WI38 (cell line): ENCODE measurements at regions not wholly inside any gene's neighbourhood (a gene's known extent, or its start where the extent isn't known, plus 50 kb on each side); places are given as distances from the start of the nearest gene placed in this dataset.
A peak's percentile ranks its signal among the peaks of the same experiment; 100 is the strongest.

Experiments used
- H3K4me3 ChIP-seq: 2 replicates; pipeline ENCODE4 v1.5.1; 2011; ENCODE audit warnings: low read depth, mild to moderate bottlenecking, control low read depth, low read length
- CTCF ChIP-seq: IDR thresholded peaks from 2 replicates; pipeline ENCODE4 v1.5.1; 2012; ENCODE audit warnings: low read depth, mild to moderate bottlenecking, control low read depth, low read length

DNA sequence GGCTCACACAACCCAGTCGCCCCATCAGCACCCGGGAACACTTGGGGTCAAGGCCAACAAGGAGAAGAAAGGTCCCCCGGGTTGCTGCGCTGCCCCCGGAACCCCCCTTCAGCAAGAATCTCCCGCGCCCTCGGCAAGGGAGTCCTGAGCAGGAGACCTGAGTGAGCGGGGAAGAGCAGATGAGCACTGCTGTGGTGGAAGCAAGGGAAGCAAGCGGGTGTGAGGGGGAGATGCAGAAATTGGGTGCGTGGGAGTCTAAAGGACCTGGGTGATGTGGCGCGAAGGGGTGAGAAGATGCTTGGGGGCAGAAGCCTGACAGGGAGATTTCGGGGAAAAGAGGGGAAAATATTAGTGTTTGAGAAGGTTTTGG is 105.5 kb upstream of the PRB2 start:
- no peak overlapping the region for H3K4me3 ChIP-seq
- no peak for TF ChIP-seq CTCF

- TF ChIP-seq CTCF, result no peak
- H3K4me3 ChIP-seq, result no peak overlapping the region
These were observed 113.3 kb upstream of the PRB2 start for GRCh38 chr12:11508699-11509098.

DNA sequence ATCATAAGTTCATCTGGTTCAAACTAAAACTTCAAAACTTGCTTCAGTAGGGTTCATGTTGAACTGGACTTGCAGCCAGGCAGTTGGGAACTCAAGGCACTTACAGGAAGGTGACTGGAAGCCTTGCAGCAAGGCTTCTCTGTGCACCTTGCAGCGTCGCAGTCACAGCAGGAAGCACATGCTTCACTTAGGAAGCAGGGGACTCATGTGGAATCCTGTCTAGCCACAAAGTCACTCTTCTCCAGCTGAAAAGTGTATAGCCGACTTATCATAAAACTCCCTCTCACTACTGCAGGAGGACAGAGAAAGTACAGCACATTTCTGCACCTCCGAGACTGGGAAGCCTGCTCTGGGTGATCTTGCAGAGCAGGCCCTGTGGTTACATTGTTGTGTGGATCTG is 114.0 kb upstream of the PRB2 start:
- H3K4me3 ChIP-seq, result no peak overlapping the region
- TF ChIP-seq CTCF, result no peak

- TF ChIP-seq CTCF, result no peak
- no peak overlapping the region for H3K4me3 ChIP-seq
These were observed 115.3 kb upstream of the PRB2 start for GRCh38 chr12:11510671-11511070.

GRCh38 chr12:11513288-11513687 is 117.9 kb upstream of the PRB2 start:
- TF ChIP-seq CTCF, result peak; percentile 12; the same call in 1 of the 2 replicates

DNA sequence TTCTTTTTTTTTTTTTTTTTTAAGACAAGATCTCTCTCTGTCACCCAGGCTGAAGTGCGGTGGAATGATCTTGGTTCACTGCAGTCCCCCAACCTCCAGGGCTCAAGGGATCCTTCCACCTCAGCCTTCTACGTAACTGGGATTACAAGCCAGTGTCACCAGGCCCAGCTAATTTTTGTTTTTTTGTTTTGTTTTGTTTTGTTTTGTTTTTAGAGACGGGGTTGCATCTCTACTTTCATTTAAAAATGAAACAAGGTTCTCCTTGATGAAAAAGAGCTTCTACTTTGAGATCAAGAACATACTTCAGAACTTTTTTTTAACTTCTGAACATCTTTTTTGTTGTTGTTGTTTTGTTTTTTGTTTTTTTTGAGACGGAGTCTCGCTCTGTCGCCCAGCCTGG is 121.7 kb upstream of the PRB2 start:
- no peak overlapping the region for H3K4me3 ChIP-seq
- TF ChIP-seq CTCF, result no peak

More at GRCh38 chr12:11513288-11513687, 117.9 kb upstream of the PRB2 start:
- no peak overlapping the region for H3K4me3 ChIP-seq

GRCh38 chr12:11524446-11524845 is 125.0 kb upstream of the ETV6 start:
- H3K4me3 ChIP-seq, result no peak overlapping the region
- TF ChIP-seq CTCF, result no peak
